ENCODE measurements at regions not wholly inside any gene's neighbourhood (a gene's known extent, or its start where the extent isn't known, plus 50 kb on each side); places are given as distances from the start of the nearest gene placed in this dataset.

DNA sequence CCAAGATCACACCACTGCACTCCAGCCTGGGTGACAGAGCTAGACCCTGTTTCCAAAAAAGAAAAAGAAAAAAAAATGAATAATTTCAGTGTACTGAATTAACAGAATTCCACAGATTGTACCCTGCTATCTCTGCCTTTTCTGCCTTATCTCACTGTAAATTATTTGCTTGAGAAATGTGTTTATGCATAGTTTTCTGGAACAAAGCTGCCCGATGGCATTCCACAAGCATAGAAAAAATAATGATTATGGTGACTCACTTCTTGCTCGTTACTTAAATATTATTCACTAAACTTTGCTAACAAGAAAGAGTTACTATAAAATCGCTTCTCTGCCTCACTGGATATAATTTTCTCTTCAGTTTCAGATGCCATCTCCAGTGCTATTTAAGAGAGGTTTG, 88.7 kb upstream of the FAM169A start:
- H3K36me3 Mint-ChIP-seq: no peaks in the 10 kb centered on the region
- no peaks in the 10 kb centered on the region for H3K9me3 ChIP-seq (replicated peaks in 1 of 2; ENCODE audit: control insufficient read depth in 1 of 2, insufficient read depth in 1 of 2, low read length in 2 of 2)
- H2AFZ ChIP-seq (ENCODE audit: insufficient read depth, low read depth, low read length, poor library complexity, severe bottlenecking): no peak overlapping the region
- H3K27me3 ChIP-seq (ENCODE audit: control insufficient read depth in 2 of 2, insufficient read depth in 2 of 2, low read length in 2 of 2): no peaks in the 10 kb centered on the region
- no peak overlapping the region for H3K4me2 ChIP-seq (replicated peaks; ENCODE audit: extremely low read depth, low read length, poor library complexity, severe bottlenecking)
- no peak overlapping the region for H3K27ac ChIP-seq (ENCODE audit: low read depth in 1 of 2, low read length in 2 of 2)
- no peaks in the 10 kb centered on the region for H4K20me1 ChIP-seq (ENCODE audit: insufficient read depth, low read length)
- H3K4me3 Mint-ChIP-seq: no peak overlapping the region
- intact Hi-C loops (cut with micrococcal nuclease): no loop called here
- H3K36me3 ChIP-seq (replicated peaks in 1 of 2; ENCODE audit: control insufficient read depth in 1 of 2, insufficient read depth in 2 of 2, low read length in 2 of 2): no peaks in the 10 kb centered on the region
- no peak overlapping the region for H3K27ac Mint-ChIP-seq
- no peaks in the 10 kb centered on the region for H3K79me2 ChIP-seq (ENCODE audit: insufficient read depth, low read length)
- H3K4me1 Mint-ChIP-seq: no peaks in the 10 kb centered on the region
- no peak overlapping the region for H3K4me3 ChIP-seq (replicated peaks in 1 of 3; ENCODE audit: low read depth in 2 of 3, low read length in 3 of 3)
- peaks cover 0 to 5% (median 2%) of the 10 kb centered on the region in 7 donors for H3K9me3 Mint-ChIP-seq
- TF ChIP-seq, protein P1, sequence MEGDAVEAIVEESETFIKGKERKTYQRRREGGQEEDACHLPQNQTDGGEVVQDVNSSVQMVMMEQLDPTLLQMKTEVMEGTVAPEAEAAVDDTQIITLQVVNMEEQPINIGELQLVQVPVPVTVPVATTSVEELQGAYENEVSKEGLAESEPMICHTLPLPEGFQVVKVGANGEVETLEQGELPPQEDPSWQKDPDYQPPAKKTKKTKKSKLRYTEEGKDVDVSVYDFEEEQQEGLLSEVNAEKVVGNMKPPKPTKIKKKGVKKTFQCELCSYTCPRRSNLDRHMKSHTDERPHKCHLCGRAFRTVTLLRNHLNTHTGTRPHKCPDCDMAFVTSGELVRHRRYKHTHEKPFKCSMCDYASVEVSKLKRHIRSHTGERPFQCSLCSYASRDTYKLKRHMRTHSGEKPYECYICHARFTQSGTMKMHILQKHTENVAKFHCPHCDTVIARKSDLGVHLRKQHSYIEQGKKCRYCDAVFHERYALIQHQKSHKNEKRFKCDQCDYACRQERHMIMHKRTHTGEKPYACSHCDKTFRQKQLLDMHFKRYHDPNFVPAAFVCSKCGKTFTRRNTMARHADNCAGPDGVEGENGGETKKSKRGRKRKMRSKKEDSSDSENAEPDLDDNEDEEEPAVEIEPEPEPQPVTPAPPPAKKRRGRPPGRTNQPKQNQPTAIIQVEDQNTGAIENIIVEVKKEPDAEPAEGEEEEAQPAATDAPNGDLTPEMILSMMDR (IDR thresholded peaks at IDR 0.05): no peak
- no peaks in the 10 kb centered on the region for H3K4me1 ChIP-seq (ENCODE audit: control insufficient read depth in 1 of 2, insufficient read depth in 2 of 2, low read length in 2 of 2)
- H3K9ac ChIP-seq (ENCODE audit: insufficient read depth, low read length, poor library complexity, severe bottlenecking): no peak overlapping the region
- no peak for DNase-seq
- WGBS (ENCODE audit: insufficient coverage): no CpG with 5 or more reads among the region's 3 CpGs
- peaks cover 2 to 9% (median 4%) of the 10 kb centered on the region in 3 donors for H3K27me3 Mint-ChIP-seq (ENCODE audit: low read depth in 3 of 3)

DNA sequence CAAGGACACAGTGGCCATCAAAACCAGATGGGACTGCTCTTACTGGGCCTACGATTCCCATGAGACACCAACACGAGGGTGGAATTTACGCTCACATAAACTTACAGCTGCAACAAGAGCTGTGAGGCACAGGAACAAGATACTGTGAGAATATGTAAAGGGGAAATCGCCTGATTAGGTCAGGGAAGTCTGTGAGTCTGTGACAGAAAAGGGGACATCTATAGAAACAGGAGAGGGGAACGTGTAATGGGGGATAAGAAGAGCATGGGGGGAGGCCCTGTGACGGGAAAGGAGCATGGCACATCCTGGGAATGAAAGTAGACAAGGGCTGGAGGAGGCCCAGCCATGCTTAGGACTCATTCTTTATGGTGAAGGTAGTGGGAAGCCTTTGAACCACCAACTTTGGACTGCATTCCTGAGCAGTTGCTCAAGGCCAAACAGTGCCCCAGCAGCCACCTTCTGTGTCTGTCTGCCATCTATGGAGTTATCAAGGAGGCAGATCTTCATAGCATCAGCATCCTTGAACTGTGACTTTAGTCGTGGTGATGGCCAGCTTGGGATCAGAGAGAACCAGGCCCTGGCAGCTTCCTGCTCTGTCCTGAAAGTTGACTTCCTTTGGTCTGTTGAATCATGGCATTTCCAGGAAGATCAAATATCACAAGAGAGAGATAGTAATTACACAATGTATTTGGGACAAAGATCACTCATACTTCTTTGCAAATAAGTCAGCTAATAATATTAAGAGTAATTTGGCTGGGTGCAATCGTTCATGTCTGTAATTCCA, 87.9 kb upstream of the FAM169A start:
- WGBS (ENCODE audit: insufficient coverage): 88% methylated on average over 6 of the region's 8 CpGs
- Histone ChIP-seq H3K4me2 (replicated peaks; ENCODE audit: extremely low read depth, low read length, poor library complexity, severe bottlenecking) (no peak overlapping the region), H2AFZ (ENCODE audit: insufficient read depth, low read depth, low read length, poor library complexity, severe bottlenecking) (no peak overlapping the region), H3K9me3 (replicated peaks in 1 of 2; ENCODE audit: control insufficient read depth in 1 of 2, insufficient read depth in 1 of 2, low read length in 2 of 2) (no peaks in the 10 kb centered on the region), H3K4me1 (ENCODE audit: control insufficient read depth in 1 of 2, insufficient read depth in 2 of 2, low read length in 2 of 2) (no peaks in the 10 kb centered on the region), H3K4me3 (replicated peaks in 1 of 3; ENCODE audit: low read depth in 2 of 3, low read length in 3 of 3) (no peak overlapping the region), H3K79me2 (ENCODE audit: insufficient read depth, low read length) (no peaks in the 10 kb centered on the region), H4K20me1 (ENCODE audit: insufficient read depth, low read length) (no peaks in the 10 kb centered on the region), H3K9ac (ENCODE audit: insufficient read depth, low read length, poor library complexity, severe bottlenecking) (no peak overlapping the region), H3K27me3 (ENCODE audit: control insufficient read depth in 2 of 2, insufficient read depth in 2 of 2, low read length in 2 of 2) (no peaks in the 10 kb centered on the region), H3K27ac (ENCODE audit: low read depth in 1 of 2, low read length in 2 of 2) (no peak overlapping the region), H3K36me3 (replicated peaks in 1 of 2; ENCODE audit: control insufficient read depth in 1 of 2, insufficient read depth in 2 of 2, low read length in 2 of 2) (no peaks in the 10 kb centered on the region)
- Mint-ChIP-seq H3K36me3 (no peaks in the 10 kb centered on the region), H3K9me3 (peaks cover 0 to 5% (median 2%) of the 10 kb centered on the region in 7 donors), H3K4me1 (no peaks in the 10 kb centered on the region), H3K27me3 (ENCODE audit: low read depth in 3 of 3) (peaks cover 2 to 10% (median 5%) of the 10 kb centered on the region in 3 donors), H3K27ac (no peak overlapping the region), H3K4me3 (no peak overlapping the region)
- TF ChIP-seq, protein P1 (IDR thresholded peaks at IDR 0.05): no peak
- DNase-seq: no peak
- intact Hi-C loops (cut with micrococcal nuclease): no loop called here
